Activated naive CD4-positive, alpha-beta T cell treated with anti-CD3 and anti-CD28 coated beads for 36 hours (primary cell): ENCODE measurements at regions not wholly inside any gene's neighbourhood (a gene's known extent, or its start where the extent isn't known, plus 50 kb on each side); places are given as distances from the start of the nearest gene placed in this dataset.

Experiments
- CTCF ChIA-PET: fragments of 350-600 bp; sonication (Branson Sonifier 250); formaldehyde crosslinking; loops from one replicate; lab custom pipeline; 2021; ENCODE audit warnings: antibody characterized with exemption; lab: Charles Lee
- DNase-seq: peaks from one replicate; pipeline ENCODE4 v3.0.0-alpha.2; 2020
- H3K27ac Mint-ChIP-seq: one replicate; pipeline ENCODE4 v1.8.0; 2021; ENCODE audit warnings: mild to moderate bottlenecking, mixed read lengths
- H3K27me3 Mint-ChIP-seq: one replicate; pipeline ENCODE4 v1.8.0; 2021; ENCODE audit warnings: low read depth, mixed read lengths
- H3K36me3 Mint-ChIP-seq: one replicate; pipeline ENCODE4 v1.8.0; 2021; ENCODE audit warnings: low read depth, mixed read lengths
- H3K4me1 Mint-ChIP-seq: one replicate; pipeline ENCODE4 v1.8.0; 2021; ENCODE audit warnings: low read depth, mixed read lengths
- H3K4me3 Mint-ChIP-seq: one replicate; pipeline ENCODE4 v1.8.0; 2021; ENCODE audit warnings: mild to moderate bottlenecking, moderate library complexity, mixed read lengths
- H3K9me3 Mint-ChIP-seq: one replicate; pipeline ENCODE4 v1.8.0; 2021; ENCODE audit warnings: mixed read lengths
- intact Hi-C: fragments of 100-400 bp; cut with micrococcal nuclease; formaldehyde crosslinking; loops from one replicate; pipeline ENCODE4 v1.15.1; 2023

GRCh38 chr2:196413821-196414274 lies 225.7 kb upstream of the CCDC150 start:
- H3K36me3 Mint-ChIP-seq = no peaks in the 10 kb centered on the region
- no peaks in the 10 kb centered on the region for H3K27me3 Mint-ChIP-seq
- CTCF ChIA-PET = interaction anchor here (1.0 to 3.2 kb wide), 4 partner anchors 8 to 336 kb away, joined by 3 to 12 read pairs (median 4); no protein-coding TSS in a partner anchor
- H3K4me1 Mint-ChIP-seq = peaks cover 10% of the 10 kb centered on the region
- H3K27ac Mint-ChIP-seq = no peak overlapping the region
- H3K9me3 Mint-ChIP-seq = no peaks in the 10 kb centered on the region
- no peak for DNase-seq
- H3K4me3 Mint-ChIP-seq = no peak overlapping the region
- intact Hi-C loops = no loop called here

DNA sequence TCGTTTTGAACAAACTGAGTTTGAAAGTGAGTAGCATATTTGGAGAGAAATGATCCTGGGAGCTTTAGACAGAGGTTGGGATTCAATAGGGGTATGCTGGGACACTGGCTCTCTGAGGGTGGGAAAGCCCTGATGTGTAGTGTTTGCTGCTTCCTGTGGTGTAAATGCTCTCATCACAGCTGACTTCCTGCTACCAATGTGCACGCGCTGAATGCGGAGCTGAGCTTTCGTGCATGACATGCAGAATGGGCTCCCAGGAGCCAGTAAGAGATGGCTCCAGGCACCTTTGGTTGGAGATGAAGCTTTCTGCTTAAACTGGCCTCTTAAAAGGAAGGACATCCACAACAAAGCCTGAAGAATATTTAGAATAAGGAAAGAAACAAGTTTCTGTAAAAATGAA lies 224.1 kb upstream of the CCDC150 start:
- peak overlapping the region; percentile 62 for H3K4me3 Mint-ChIP-seq
- no peaks in the 10 kb centered on the region for H3K36me3 Mint-ChIP-seq
- intact Hi-C loops = no loop called here
- no peaks in the 10 kb centered on the region for H3K9me3 Mint-ChIP-seq
- H3K27me3 Mint-ChIP-seq = no peaks in the 10 kb centered on the region
- peaks cover 10% of the 10 kb centered on the region for H3K4me1 Mint-ChIP-seq
- CTCF ChIA-PET = interaction anchor here (3.2 kb wide), 1 partner anchor 38 kb away, joined by 12 read pairs; no protein-coding TSS in a partner anchor
- H3K27ac Mint-ChIP-seq = no peak overlapping the region
- peak; percentile 25 for DNase-seq

DNA sequence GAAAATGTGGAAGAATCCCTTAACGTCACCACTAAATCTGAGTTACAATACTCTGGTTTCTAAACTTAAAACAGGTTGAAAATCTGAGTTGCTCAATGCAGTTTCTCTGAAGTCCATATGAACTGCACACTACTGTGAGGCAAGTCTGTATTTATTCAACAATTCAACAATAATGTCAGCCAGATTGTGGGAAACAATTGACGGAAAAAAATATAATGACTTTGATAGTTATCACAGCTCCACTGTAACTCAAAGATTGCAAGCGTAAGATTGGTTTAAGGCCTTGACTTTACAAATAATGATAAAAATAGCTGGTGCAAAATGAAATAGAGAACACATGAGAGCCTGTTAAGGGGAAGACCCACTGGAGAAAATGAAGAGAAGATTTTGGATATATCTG lies 219.4 kb upstream of the CCDC150 start:
- no peaks in the 10 kb centered on the region for H3K27me3 Mint-ChIP-seq
- CTCF ChIA-PET = no interaction called here
- H3K36me3 Mint-ChIP-seq = no peaks in the 10 kb centered on the region
- peaks cover 6% of the 10 kb centered on the region for H3K4me1 Mint-ChIP-seq
- intact Hi-C loops = no loop called here
- H3K9me3 Mint-ChIP-seq = no peaks in the 10 kb centered on the region
- no peak overlapping the region for H3K27ac Mint-ChIP-seq
- H3K4me3 Mint-ChIP-seq = no peak overlapping the region
- DNase-seq = no peak

- Mint-ChIP-seq H3K27ac (no peak overlapping the region), H3K9me3 (no peaks in the 10 kb centered on the region), H3K4me1 (no peaks in the 10 kb centered on the region), H3K36me3 (no peaks in the 10 kb centered on the region), H3K27me3 (no peaks in the 10 kb centered on the region), H3K4me3 (no peak overlapping the region)
- CTCF ChIA-PET = interaction anchor here (0.9 to 1.1 kb wide), 2 partner anchors 8 to 11 kb away, joined by 4 read pairs; no protein-coding TSS in a partner anchor
- no peak for DNase-seq
- intact Hi-C loops = no loop called here
Observed at GRCh38 chr2:196421880-196422279, 217.6 kb upstream of the CCDC150 start.

DNA sequence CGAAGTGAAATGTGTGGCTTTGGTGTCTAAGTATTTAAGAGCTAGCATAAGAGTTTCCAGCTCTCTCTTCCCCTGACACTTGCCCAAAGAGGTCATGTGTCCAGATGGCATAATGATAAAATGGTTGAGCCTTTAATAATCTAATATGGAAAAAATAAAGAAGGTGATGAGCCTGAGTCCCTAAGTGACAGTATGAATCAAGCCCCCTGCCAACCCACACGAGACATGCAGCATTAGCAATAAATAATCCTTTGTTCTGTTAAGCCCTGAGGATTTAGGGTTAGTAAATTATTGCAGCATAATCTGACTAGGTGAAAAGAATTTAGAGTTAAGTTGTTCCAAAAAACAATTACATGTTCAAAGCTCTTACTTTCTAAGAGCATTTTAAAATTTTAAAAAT lies 217.2 kb upstream of the CCDC150 start:
- Mint-ChIP-seq H3K27me3 (no peaks in the 10 kb centered on the region), H3K4me3 (no peak overlapping the region), H3K9me3 (no peaks in the 10 kb centered on the region), H3K27ac (no peak overlapping the region), H3K36me3 (no peaks in the 10 kb centered on the region), H3K4me1 (no peaks in the 10 kb centered on the region)
- DNase-seq = no peak
- intact Hi-C loops = no loop called here
- CTCF ChIA-PET = interaction anchor here (0.9 to 1.4 kb wide), 3 partner anchors 9 to 344 kb away, joined by 4 read pairs; no protein-coding TSS in a partner anchor

GRCh38 chr2:196426122-196426521 lies 213.4 kb upstream of the CCDC150 start:
- no peaks in the 10 kb centered on the region for H3K4me1 Mint-ChIP-seq
- no peak for DNase-seq
- H3K27ac Mint-ChIP-seq = no peak overlapping the region
- CTCF ChIA-PET = no interaction called here
- no peaks in the 10 kb centered on the region for H3K36me3 Mint-ChIP-seq
- H3K27me3 Mint-ChIP-seq = peaks cover 1% of the 10 kb centered on the region
- H3K9me3 Mint-ChIP-seq = no peaks in the 10 kb centered on the region
- H3K4me3 Mint-ChIP-seq = no peak overlapping the region
- intact Hi-C loops = no loop called here

DNA sequence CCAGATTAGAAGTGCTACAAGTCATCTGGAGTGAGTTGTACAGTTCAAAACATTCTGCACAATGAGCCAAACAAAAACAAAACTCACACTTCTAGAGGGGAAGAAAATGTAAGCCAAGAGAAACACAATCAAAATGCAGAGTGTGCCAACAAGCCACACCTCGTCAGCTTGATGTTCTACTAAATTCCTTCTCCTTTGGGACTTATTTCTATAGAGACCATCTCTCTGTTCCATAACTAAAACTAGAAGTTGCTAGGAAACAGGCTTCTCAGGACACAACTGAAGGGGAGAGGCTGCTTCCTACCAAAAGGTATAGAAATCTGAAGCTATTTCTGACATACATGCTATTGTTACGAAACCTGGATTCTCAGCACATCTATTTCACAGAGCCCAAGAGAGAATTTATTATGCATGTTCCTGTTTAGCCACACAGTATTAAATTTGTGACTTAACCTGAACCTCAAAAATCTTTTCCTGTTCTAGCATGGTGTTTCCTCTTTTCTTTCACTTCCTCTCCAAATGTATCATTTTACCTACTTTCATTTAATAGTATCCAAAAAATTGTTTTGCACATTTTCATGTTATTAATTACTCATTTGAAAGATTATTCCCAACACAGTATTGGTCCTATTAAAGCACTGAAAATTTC lies 211.4 kb upstream of the CCDC150 start:
- H3K27me3 Mint-ChIP-seq = peaks cover 1% of the 10 kb centered on the region
- no peaks in the 10 kb centered on the region for H3K36me3 Mint-ChIP-seq
- H3K27ac Mint-ChIP-seq = no peak overlapping the region

GRCh38 chr2:196431076-196431475 lies 208.4 kb upstream of the CCDC150 start:
- Mint-ChIP-seq H3K36me3 (no peaks in the 10 kb centered on the region), H3K9me3 (no peaks in the 10 kb centered on the region), H3K27ac (no peak overlapping the region), H3K27me3 (peaks cover 1% of the 10 kb centered on the region), H3K4me1 (no peaks in the 10 kb centered on the region), H3K4me3 (no peak overlapping the region)
- intact Hi-C loops = no loop called here
- no peak for DNase-seq
- CTCF ChIA-PET = no interaction called here

More for the DNA sequence above, 211.4 kb upstream of the CCDC150 start:
- intact Hi-C loops = no loop called here
- CTCF ChIA-PET = interaction anchor here (1.0 kb wide), 1 partner anchor 25 kb away, joined by 4 read pairs; no protein-coding TSS in a partner anchor
- H3K4me3 Mint-ChIP-seq = no peak overlapping the region
- no peak for DNase-seq
- no peaks in the 10 kb centered on the region for H3K4me1 Mint-ChIP-seq
- no peaks in the 10 kb centered on the region for H3K9me3 Mint-ChIP-seq

- Mint-ChIP-seq H3K36me3 (no peaks in the 10 kb centered on the region), H3K4me1 (no peaks in the 10 kb centered on the region), H3K4me3 (no peak overlapping the region), H3K27me3 (peaks cover 1% of the 10 kb centered on the region), H3K27ac (no peak overlapping the region), H3K9me3 (no peaks in the 10 kb centered on the region)
- DNase-seq = no peak
- CTCF ChIA-PET = no interaction called here
- intact Hi-C loops = no loop called here
Observed at GRCh38 chr2:196431957-196432356, 207.6 kb upstream of the CCDC150 start.

GRCh38 chr2:196433116-196433515 lies 206.4 kb upstream of the CCDC150 start:
- CTCF ChIA-PET = interaction anchor here (0.9 to 2.9 kb wide), 3 partner anchors 10 to 127 kb away, joined by 3 to 9 read pairs (median 4); no protein-coding TSS in a partner anchor
- Mint-ChIP-seq H3K27me3 (peaks cover 1% of the 10 kb centered on the region), H3K4me1 (no peaks in the 10 kb centered on the region), H3K9me3 (no peaks in the 10 kb centered on the region), H3K36me3 (no peaks in the 10 kb centered on the region), H3K27ac (no peak overlapping the region), H3K4me3 (no peak overlapping the region)
- intact Hi-C loops = no loop called here
- DNase-seq = no peak

- Mint-ChIP-seq H3K9me3 (no peaks in the 10 kb centered on the region), H3K27me3 (peaks cover 1% of the 10 kb centered on the region), H3K4me3 (no peak overlapping the region), H3K27ac (no peak overlapping the region), H3K36me3 (no peaks in the 10 kb centered on the region), H3K4me1 (no peaks in the 10 kb centered on the region)
- CTCF ChIA-PET = interaction anchor here (2.9 kb wide), 1 partner anchor 19 kb away, joined by 9 read pairs; no protein-coding TSS in a partner anchor
- intact Hi-C loops = no loop called here
- DNase-seq = no peak
Observed at GRCh38 chr2:196434217-196434616, 205.3 kb upstream of the CCDC150 start.

GRCh38 chr2:196435189-196435588 lies 204.3 kb upstream of the CCDC150 start:
- H3K4me3 Mint-ChIP-seq = no peak overlapping the region
- H3K27me3 Mint-ChIP-seq = peaks cover 1% of the 10 kb centered on the region
- H3K36me3 Mint-ChIP-seq = no peaks in the 10 kb centered on the region
- no peaks in the 10 kb centered on the region for H3K9me3 Mint-ChIP-seq
- intact Hi-C loops = no loop called here
- no peak overlapping the region for H3K27ac Mint-ChIP-seq
- CTCF ChIA-PET = interaction anchor here (2.9 kb wide), 1 partner anchor 18 kb away, joined by 9 read pairs; no protein-coding TSS in a partner anchor
- H3K4me1 Mint-ChIP-seq = no peaks in the 10 kb centered on the region
- DNase-seq = no peak

DNA sequence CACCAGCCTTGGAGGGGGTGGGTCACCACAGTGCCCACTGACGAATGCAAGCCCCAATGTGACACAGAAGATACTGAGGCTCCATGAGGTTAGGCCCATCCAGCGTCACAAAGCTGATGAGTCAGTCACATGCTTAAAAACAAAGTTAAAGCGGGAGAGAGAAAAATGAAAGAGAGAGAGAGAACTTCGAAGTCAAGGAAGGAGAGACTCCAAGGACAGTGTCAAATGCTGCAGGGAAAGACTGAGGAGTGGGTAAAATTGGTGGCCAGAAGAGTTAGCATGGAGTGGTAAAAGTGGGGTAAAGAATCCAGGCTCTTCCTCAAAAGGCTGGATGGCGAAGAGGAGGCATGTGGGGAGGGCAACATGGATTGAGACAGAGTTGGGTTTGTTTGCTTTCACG lies 201.9 kb upstream of the CCDC150 start:
- intact Hi-C loops = no loop called here
- CTCF ChIA-PET = no interaction called here
- no peaks in the 10 kb centered on the region for H3K36me3 Mint-ChIP-seq
- no peak for DNase-seq
- no peak overlapping the region for H3K27ac Mint-ChIP-seq
- H3K4me3 Mint-ChIP-seq = no peak overlapping the region
- H3K9me3 Mint-ChIP-seq = no peaks in the 10 kb centered on the region
- H3K4me1 Mint-ChIP-seq = no peaks in the 10 kb centered on the region
- no peaks in the 10 kb centered on the region for H3K27me3 Mint-ChIP-seq
